GM11168 (cell line): ENCODE measurements at regions not wholly inside any gene's neighbourhood (a gene's known extent, or its start where the extent isn't known, plus 50 kb on each side); places are given as distances from the start of the nearest gene placed in this dataset.

Experiments used
- in situ Hi-C: fragments of 300-500 bp; cut with MboI; formaldehyde crosslinking; loops from one replicate; pipeline ENCODE4 v1.12.0; 2022; ENCODE audit warnings: low sequenced_read_pairs; ENCODE audit not compliant: unreplicated experiment

GRCh38 chr2:139000131-139000785 lies 220.1 kb upstream of the NXPH2 start:
- in situ Hi-C loops, result loop anchor here (25.0 kb wide), 1 partner anchor 1088 kb away; no protein-coding TSS in a partner anchor

DNA sequence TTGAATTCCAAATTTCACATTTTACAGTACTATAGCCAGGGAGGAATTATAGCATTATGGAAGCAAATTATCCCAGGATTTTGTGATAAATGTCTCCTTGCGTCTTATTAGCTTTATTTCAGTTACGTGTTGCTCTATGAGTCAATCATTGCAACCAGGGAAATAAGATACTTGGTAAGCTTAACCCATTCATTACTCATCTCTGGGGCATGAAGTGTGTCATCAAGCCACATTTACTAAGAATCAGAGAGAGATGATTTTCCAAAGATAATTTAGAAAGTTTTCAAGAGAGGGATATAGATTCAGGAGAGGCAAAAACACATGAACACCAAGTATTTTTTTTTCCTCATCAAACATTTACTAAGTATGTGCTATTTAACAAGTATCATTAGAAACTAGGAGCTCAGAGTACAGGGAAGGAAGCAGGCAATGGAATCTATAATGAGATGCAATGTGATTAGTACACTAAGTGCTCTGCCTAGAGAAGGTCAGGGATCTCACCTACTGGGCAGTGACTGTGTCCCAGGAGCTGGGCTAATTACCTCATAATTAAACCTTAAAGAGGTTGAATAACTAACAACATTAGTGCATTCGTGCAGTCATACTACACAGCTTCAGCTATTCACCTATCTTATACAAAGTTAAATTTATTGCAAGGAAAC lies 217.8 kb upstream of the NXPH2 start:
- in situ Hi-C loops, result no loop called here

- in situ Hi-C loops, result no loop called here
Measured at GRCh38 chr2:138997346-138997745, 217.2 kb upstream of the NXPH2 start.

DNA sequence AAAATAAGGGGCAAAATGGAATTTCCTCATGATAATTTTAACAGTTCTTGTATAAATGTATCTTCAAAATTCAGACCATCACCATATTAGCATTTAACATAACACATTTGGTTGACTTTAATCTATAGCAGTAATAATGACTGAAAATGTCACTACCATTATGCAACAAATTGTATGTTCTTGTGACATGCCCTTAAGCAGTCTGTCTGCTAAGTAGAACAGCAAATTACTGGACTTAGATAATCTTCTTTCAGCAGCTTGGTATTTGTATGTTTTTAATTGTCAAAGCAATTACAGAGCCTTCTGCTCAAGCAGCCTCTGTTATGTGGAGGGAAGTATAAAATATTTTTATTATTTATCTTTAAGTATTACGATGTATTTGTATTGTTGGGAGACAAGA lies 214.3 kb upstream of the NXPH2 start:
- in situ Hi-C loops, result no loop called here

DNA sequence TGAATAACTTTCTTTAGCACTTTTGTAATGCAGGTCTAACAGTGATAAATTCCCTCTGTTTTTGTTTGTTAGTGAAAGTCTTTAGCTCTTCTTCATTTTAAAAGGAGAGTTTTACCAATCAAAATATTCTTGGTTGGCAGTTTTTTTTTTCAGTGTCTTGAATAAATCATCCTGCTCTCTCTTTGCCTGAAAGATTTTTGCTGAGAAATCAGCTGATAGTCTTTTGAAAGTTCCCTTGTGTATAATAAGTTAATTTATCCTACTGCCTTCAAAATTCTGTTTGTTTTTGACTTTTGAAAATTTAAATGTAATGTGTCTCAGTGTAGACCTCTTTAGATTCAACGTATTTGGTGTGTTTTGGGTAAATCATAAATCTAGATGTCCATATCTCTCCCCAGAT lies 205.7 kb upstream of the NXPH2 start:
- in situ Hi-C loops, result no loop called here

DNA sequence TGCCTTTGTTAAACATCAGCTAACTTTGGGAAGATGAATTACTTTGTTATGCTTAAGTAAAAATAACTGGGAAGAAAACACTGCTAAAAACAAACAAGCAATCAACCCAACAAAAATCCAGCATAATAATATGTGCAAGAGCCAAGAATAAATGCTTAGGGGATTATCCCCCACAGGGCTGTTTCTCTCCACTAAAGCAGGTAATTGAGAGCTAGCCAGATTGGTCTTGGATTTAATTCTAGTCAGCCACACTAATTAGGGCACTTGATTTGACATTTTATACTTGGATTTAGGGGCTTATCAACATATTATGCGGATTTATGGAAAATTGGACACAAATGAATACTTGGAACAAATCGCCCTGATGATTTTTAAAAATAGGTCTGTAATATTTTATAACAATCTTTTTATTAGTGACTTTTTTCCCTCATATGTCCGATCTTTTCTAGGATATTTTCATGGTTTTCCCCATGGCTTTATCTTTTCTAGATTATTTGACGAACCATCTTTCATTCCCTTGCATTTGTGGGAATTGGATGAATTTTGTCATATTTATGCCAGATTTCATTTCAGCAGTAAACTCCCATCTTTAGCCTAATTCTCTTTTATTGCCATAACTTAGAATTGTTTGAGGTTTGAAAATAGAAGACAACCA lies 199.1 kb upstream of the NXPH2 start:
- in situ Hi-C loops, result no loop called here

- in situ Hi-C loops, result no loop called here
Measured at GRCh38 chr2:138974651-138975050, 194.5 kb upstream of the NXPH2 start.

- in situ Hi-C loops, result no loop called here
Measured at GRCh38 chr2:138964418-138964817, 184.2 kb upstream of the NXPH2 start.

GRCh38 chr2:138962686-138963085 lies 182.5 kb upstream of the NXPH2 start:
- in situ Hi-C loops, result no loop called here

GRCh38 chr2:138960191-138960590 lies 180.0 kb upstream of the NXPH2 start:
- in situ Hi-C loops, result no loop called here

GRCh38 chr2:138959031-138959430 lies 178.8 kb upstream of the NXPH2 start:
- in situ Hi-C loops, result no loop called here

DNA sequence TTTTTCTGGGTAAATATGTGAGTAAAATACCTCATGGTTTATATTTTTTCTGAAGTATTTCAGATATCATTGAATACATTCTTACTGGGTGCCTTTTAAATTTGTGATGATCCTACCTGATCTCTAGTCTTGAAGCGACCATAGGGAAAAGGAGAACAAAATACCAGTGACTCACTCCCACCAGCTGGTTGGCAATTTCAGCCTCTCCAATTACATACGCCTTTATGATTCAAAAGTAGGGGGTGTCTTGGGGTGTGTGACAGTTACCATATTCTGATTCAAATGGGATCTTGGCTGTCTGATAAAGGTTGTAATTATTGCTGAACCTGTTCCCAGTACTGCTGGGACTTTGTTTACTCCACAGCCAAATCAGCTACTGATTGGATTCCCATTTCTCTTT lies 175.9 kb upstream of the NXPH2 start:
- in situ Hi-C loops, result no loop called here

- in situ Hi-C loops, result no loop called here
Measured at GRCh38 chr2:138950486-138950885, 170.3 kb upstream of the NXPH2 start.

DNA sequence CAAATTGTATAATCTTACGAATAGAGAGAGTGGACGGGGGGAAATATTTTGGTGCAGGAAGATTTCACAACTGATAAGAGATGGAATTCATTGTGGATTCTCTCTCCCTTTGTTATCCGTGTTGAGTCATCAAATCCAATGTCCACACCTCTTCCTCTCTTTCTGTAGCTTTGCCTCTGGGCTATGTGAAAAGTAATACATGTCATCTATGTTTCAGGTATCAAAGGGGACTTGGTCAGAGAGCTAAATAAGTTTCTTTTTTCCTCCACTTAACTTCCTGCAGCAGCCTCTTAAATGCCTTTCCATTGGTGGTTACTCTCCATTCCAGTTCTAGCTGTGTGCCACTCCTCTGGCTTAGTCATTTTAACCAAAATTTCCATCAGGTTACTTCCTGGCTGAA lies 169.3 kb upstream of the NXPH2 start:
- in situ Hi-C loops, result no loop called here

DNA sequence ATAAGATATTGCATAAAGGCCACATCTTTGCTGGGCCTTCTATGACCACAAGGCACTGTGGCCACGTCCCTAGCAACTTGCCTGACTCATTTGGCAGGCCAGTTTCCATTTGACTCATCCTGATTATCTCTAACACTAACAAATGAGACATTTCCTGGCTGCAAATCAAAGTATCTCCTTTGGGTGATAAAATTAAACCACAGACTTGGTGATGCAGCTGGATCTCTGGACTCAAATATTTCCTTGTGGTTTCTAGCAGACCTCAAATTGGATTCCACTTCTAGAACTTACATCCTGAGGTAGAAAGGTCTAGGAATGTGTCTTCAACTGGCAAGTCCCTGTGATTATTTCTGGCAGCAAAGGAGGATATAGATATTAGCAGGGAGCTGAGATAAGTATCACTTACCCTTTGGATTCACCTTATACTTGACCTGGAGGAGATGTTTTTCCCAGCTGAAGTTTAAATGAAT lies 167.9 kb upstream of the NXPH2 start:
- in situ Hi-C loops, result no loop called here

DNA sequence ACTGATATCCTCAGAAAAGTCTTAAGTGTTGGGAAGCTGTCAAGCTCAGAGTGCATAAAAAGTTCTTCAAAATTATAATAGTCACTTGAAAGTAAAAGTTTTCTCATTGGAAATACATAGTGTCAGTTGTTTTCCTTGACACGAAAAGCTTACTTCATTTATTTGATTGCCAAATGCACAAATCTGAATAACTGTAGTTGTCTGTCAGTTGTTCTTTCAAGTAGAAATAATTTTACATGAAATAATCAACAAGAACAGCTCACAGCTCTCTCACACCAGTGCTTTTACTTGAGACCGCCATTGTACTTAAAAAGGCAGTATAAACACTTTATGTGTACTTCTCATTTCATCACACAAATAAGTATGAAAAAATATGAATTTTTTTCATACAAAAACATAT lies 163.3 kb upstream of the NXPH2 start:
- in situ Hi-C loops, result no loop called here

DNA sequence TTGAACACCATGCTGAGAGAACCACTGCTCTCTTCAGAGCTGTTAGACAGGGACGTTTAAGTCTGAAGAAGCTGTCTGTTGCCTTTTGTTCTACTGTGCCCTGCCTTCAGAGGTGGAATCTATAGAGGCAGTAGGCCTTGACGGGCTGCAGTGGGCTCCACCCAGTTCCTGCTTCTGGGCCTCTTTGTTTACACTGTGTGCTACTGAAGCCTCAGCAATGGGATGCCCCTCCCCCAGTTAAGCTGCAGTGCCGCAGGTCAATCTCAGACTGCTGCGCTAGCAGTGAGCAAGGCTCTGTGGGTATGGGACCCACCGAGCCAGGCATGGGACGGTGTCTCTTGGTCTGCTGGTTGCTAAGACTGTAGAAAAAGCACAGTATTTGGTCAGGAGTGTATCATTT lies 162.3 kb upstream of the NXPH2 start:
- in situ Hi-C loops, result no loop called here

- in situ Hi-C loops, result no loop called here
Measured at GRCh38 chr2:138931284-138932256, 151.4 kb upstream of the NXPH2 start.

DNA sequence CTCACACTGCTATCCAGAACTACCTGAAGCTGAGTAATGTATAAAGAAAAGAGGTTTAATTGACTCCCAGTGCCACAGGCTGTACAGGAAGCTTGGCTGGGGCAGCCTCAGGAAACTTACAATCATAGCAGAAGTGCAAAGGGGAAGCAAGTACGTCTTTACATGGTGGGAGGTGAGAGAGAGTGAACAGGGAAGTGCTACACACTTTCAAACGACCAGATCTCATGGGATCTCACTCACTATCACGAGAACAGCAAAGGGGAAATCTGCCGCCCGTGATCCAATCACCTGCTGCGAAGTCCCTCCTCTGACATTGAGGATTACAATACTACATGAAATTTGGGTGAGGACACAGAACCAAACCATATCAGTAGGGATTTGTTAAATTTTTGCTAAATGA lies 150.4 kb upstream of the NXPH2 start:
- in situ Hi-C loops, result no loop called here

GRCh38 chr2:138928374-138929021 lies 148.3 kb upstream of the NXPH2 start:
- in situ Hi-C loops, result no loop called here
